HAP-1 (cell line): ENCODE measurements at regions not wholly inside any gene's neighbourhood (a gene's known extent, or its start where the extent isn't known, plus 50 kb on each side); places are given as distances from the start of the nearest gene placed in this dataset.
A peak's percentile ranks its signal among the peaks of the same experiment; 100 is the strongest.

Source experiments
- DNase-seq, 2 experiments: peaks; one replicate each; pipeline ENCODE4 v3.0.0-alpha.2; 2016 to 2020; ENCODE audit warnings: low spot score in 2 of 2
- H3K27me3 ChIP-seq: fragments of 250-450 bp; sonication (Bioruptor Pico); 2 replicates; pipeline ENCODE4 v1.5.1; 2020; ENCODE audit warnings: low read depth, mild to moderate bottlenecking, moderate library complexity
- H3K36me3 ChIP-seq: fragments of 250-450 bp; sonication (Bioruptor Pico); replicated peaks from 2 replicates; pipeline ENCODE4 v1.5.1; 2020; ENCODE audit warnings: mild to moderate bottlenecking
- H3K4me1 ChIP-seq: fragments of 250-450 bp; sonication (Bioruptor Pico); 2 replicates; pipeline ENCODE4 v1.5.1; 2020; ENCODE audit warnings: mild to moderate bottlenecking
- H3K4me3 ChIP-seq: fragments of 250-450 bp; sonication (Bioruptor Pico); 2 replicates; pipeline ENCODE4 v1.5.1; 2020; ENCODE audit warnings: mild to moderate bottlenecking, moderate library complexity
- H3K9me3 ChIP-seq: fragments of 250-450 bp; sonication (Bioruptor Pico); 2 replicates; pipeline ENCODE4 v1.5.1; 2020; ENCODE audit warnings: mild to moderate bottlenecking, moderate library complexity
- in situ Hi-C: fragments of 300-500 bp; cut with MboI; formaldehyde crosslinking; loops from 3 replicates; pipeline ENCODE4 v1.14.3; 2020; ENCODE audit warnings: low sequenced_read_pairs, inconsistent platforms, mixed read lengths

GRCh38 chr5:165527577-165527976 lies 2022.2 kb downstream of the MAT2B start:
- in situ Hi-C loops: no loop called here
- Histone ChIP-seq H3K27me3 (no peaks in the 10 kb centered on the region), H3K9me3 (peaks cover 10% of the 10 kb centered on the region), H3K4me3 (no peak overlapping the region), H3K36me3 (no peaks in the 10 kb centered on the region), H3K4me1 (no peaks in the 10 kb centered on the region; the same call in 1 of the 2 replicates)
- no peak for DNase-seq

- no peak for DNase-seq
- H3K4me3 ChIP-seq: no peak overlapping the region
- in situ Hi-C loops: no loop called here
- H3K27me3 ChIP-seq: no peaks in the 10 kb centered on the region
- no peaks in the 10 kb centered on the region for H3K9me3 ChIP-seq
- no peaks in the 10 kb centered on the region for H3K4me1 ChIP-seq
- H3K36me3 ChIP-seq: no peaks in the 10 kb centered on the region
Observed at GRCh38 chr5:165538065-165538464, 2032.6 kb downstream of the MAT2B start.

- Histone ChIP-seq H3K4me3 (no peak overlapping the region), H3K9me3 (no peaks in the 10 kb centered on the region), H3K4me1 (peaks cover 5% of the 10 kb centered on the region), H3K36me3 (no peaks in the 10 kb centered on the region), H3K27me3 (no peaks in the 10 kb centered on the region)
- in situ Hi-C loops: no loop called here
- no peak for DNase-seq
Observed at GRCh38 chr5:165559645-165560044, 2054.2 kb downstream of the MAT2B start.

- in situ Hi-C loops: no loop called here
- no peaks in the 10 kb centered on the region for H3K36me3 ChIP-seq
- H3K9me3 ChIP-seq: no peaks in the 10 kb centered on the region
- DNase-seq: no peak
- no peak overlapping the region for H3K4me3 ChIP-seq
- H3K27me3 ChIP-seq: no peaks in the 10 kb centered on the region
- peaks cover 11% of the 10 kb centered on the region for H3K4me1 ChIP-seq
Observed at GRCh38 chr5:165560648-165561047, 2055.2 kb downstream of the MAT2B start.

- peaks cover 18% of the 10 kb centered on the region for H3K4me1 ChIP-seq
- in situ Hi-C loops: no loop called here
- H3K4me3 ChIP-seq: no peak overlapping the region
- H3K9me3 ChIP-seq: peaks cover 4% of the 10 kb centered on the region; the same call in 1 of the 2 replicates
- no peaks in the 10 kb centered on the region for H3K27me3 ChIP-seq
- no peaks in the 10 kb centered on the region for H3K36me3 ChIP-seq
- DNase-seq: peak; percentile 45 to 94
Observed at GRCh38 chr5:165565911-165566310, 2060.5 kb downstream of the MAT2B start.

GRCh38 chr5:165569551-165569950 lies 2064.1 kb downstream of the MAT2B start:
- DNase-seq: no peak
- H3K27me3 ChIP-seq: no peaks in the 10 kb centered on the region
- H3K4me1 ChIP-seq: peaks cover 18% of the 10 kb centered on the region
- peaks cover 7% of the 10 kb centered on the region for H3K9me3 ChIP-seq
- in situ Hi-C loops: no loop called here
- H3K4me3 ChIP-seq: no peak overlapping the region
- H3K36me3 ChIP-seq: no peaks in the 10 kb centered on the region

GRCh38 chr5:165573445-165573844 lies 2068.0 kb downstream of the MAT2B start:
- no peak overlapping the region for H3K4me3 ChIP-seq
- in situ Hi-C loops: no loop called here
- H3K27me3 ChIP-seq: no peaks in the 10 kb centered on the region
- H3K36me3 ChIP-seq: no peaks in the 10 kb centered on the region
- H3K9me3 ChIP-seq: peaks cover 7% of the 10 kb centered on the region
- H3K4me1 ChIP-seq: no peaks in the 10 kb centered on the region
- DNase-seq: no peak

GRCh38 chr5:165574100-165574499 lies 2068.7 kb downstream of the MAT2B start:
- in situ Hi-C loops: no loop called here
- DNase-seq: no peak
- Histone ChIP-seq H3K9me3 (peaks cover 7% of the 10 kb centered on the region), H3K4me1 (no peaks in the 10 kb centered on the region), H3K27me3 (no peaks in the 10 kb centered on the region), H3K36me3 (no peaks in the 10 kb centered on the region), H3K4me3 (no peak overlapping the region)

- no peaks in the 10 kb centered on the region for H3K27me3 ChIP-seq
- H3K9me3 ChIP-seq: no peaks in the 10 kb centered on the region
- no peaks in the 10 kb centered on the region for H3K36me3 ChIP-seq
- no peaks in the 10 kb centered on the region for H3K4me1 ChIP-seq
- no peak overlapping the region for H3K4me3 ChIP-seq
- DNase-seq: no peak
- in situ Hi-C loops: no loop called here
Observed at GRCh38 chr5:165576678-165577275, 2071.4 kb downstream of the MAT2B start.

- H3K4me1 ChIP-seq: no peaks in the 10 kb centered on the region
- no peak for DNase-seq
- no peaks in the 10 kb centered on the region for H3K27me3 ChIP-seq
- no peaks in the 10 kb centered on the region for H3K9me3 ChIP-seq
- H3K4me3 ChIP-seq: no peak overlapping the region
- in situ Hi-C loops: no loop called here
- H3K36me3 ChIP-seq: no peaks in the 10 kb centered on the region
Observed at GRCh38 chr5:165579911-165580310, 2074.5 kb downstream of the MAT2B start.

GRCh38 chr5:165594693-165595092 lies 2089.3 kb downstream of the MAT2B start:
- H3K4me3 ChIP-seq: no peak overlapping the region
- DNase-seq: no peak
- H3K4me1 ChIP-seq: no peaks in the 10 kb centered on the region
- no peaks in the 10 kb centered on the region for H3K27me3 ChIP-seq
- no peaks in the 10 kb centered on the region for H3K36me3 ChIP-seq
- H3K9me3 ChIP-seq: no peaks in the 10 kb centered on the region
- in situ Hi-C loops: no loop called here

- H3K9me3 ChIP-seq: no peaks in the 10 kb centered on the region
- H3K4me3 ChIP-seq: no peak overlapping the region
- H3K4me1 ChIP-seq: no peaks in the 10 kb centered on the region
- no peaks in the 10 kb centered on the region for H3K36me3 ChIP-seq
- in situ Hi-C loops: no loop called here
- no peaks in the 10 kb centered on the region for H3K27me3 ChIP-seq
- no peak for DNase-seq
Observed at GRCh38 chr5:165602529-165602928, 2097.1 kb downstream of the MAT2B start.

- no peaks in the 10 kb centered on the region for H3K4me1 ChIP-seq
- no peaks in the 10 kb centered on the region for H3K9me3 ChIP-seq
- no peak overlapping the region for H3K4me3 ChIP-seq
- no peaks in the 10 kb centered on the region for H3K27me3 ChIP-seq
- no peak for DNase-seq
- in situ Hi-C loops: no loop called here
- H3K36me3 ChIP-seq: no peaks in the 10 kb centered on the region
Observed at GRCh38 chr5:165607026-165607425, 2101.6 kb downstream of the MAT2B start.

- Histone ChIP-seq H3K27me3 (no peaks in the 10 kb centered on the region), H3K4me1 (no peaks in the 10 kb centered on the region), H3K4me3 (no peak overlapping the region), H3K36me3 (no peaks in the 10 kb centered on the region), H3K9me3 (no peaks in the 10 kb centered on the region)
- no peak for DNase-seq
- in situ Hi-C loops: no loop called here
Observed at GRCh38 chr5:165609871-165610270, 2104.5 kb downstream of the MAT2B start.
